H1 (cell line): ENCODE measurements at regions not wholly inside any gene's neighbourhood (a gene's known extent, or its start where the extent isn't known, plus 50 kb on each side); places are given as distances from the start of the nearest gene placed in this dataset.
"Not testable (repeated sequence)": the region's sequence is repeated elsewhere in the genome, so short reads cannot be mapped to it uniquely, and the experiment has no call there.

ENCODE experiments used
- CTCF ChIA-PET: fragments of 300-600 bp; sonication (Branson Sonifier 250); formaldehyde crosslinking; loops from one replicate; lab custom pipeline; 2021; ENCODE audit not compliant: partially characterized antibody; lab: Charles Lee
- POLR2A ChIA-PET: fragments of 300-600 bp; sonication (Branson Sonifier 250); formaldehyde crosslinking; loops from one replicate; lab custom pipeline; 2021; ENCODE audit warnings: inconsistent platforms; ENCODE audit not compliant: partially characterized antibody; lab: Charles Lee
- DNase-seq, 2 experiments: peaks; one replicate each; pipeline versions ENCODE4 v3.0.0 to v3.0.0-alpha.2; 2010 to 2022; ENCODE audit warnings: low spot score in 2 of 2, low read depth in 1 of 2, mixed read lengths in 1 of 2
- FAIRE-seq: peaks from 2 replicates; lab custom pipeline; 2011; peaks lifted over from hg19 to GRCh38; lab: Jason Lieb, UNC
- H2AFZ ChIP-seq: 2 replicates; pipeline ENCODE4 v1.8.1; 2012; ENCODE audit warnings: low read length, inconsistent platforms
- H2AK5ac ChIP-seq: 2 replicates; pipeline ENCODE4 v1.6.1; 2013; ENCODE audit warnings: low read depth, low read length
- H2BK120ac ChIP-seq: replicated peaks from 2 replicates; pipeline ENCODE3; 2013; ENCODE audit warnings: low read depth, low read length, inconsistent platforms
- H2BK12ac ChIP-seq: 2 replicates; pipeline ENCODE4 v1.6.1; 2013; ENCODE audit warnings: low read depth, low read length
- H2BK15ac ChIP-seq: 2 replicates; pipeline ENCODE4 v1.6.1; 2013; ENCODE audit warnings: low read length
- H2BK20ac ChIP-seq: 2 replicates; pipeline ENCODE4 v1.6.1; 2013; ENCODE audit warnings: low read length
- H2BK5ac ChIP-seq: 2 replicates; pipeline ENCODE4 v1.6.1; 2013; ENCODE audit warnings: low read depth, low read length
- H3K14ac ChIP-seq: 2 replicates; pipeline ENCODE4 v1.6.1; 2013; ENCODE audit warnings: inconsistent platforms; ENCODE audit not compliant: insufficient read length
- H3K18ac ChIP-seq: 2 replicates; pipeline ENCODE4 v1.6.1; 2013; ENCODE audit warnings: low read length; ENCODE audit errors: extremely low read depth
- H3K23ac ChIP-seq: 2 replicates; pipeline ENCODE4 v1.6.1; 2013; ENCODE audit warnings: inconsistent platforms; ENCODE audit not compliant: insufficient read length
- H3K23me2 ChIP-seq: 2 replicates; pipeline ENCODE4 v1.6.1; 2013; ENCODE audit warnings: low read depth, low read length
- H3K27ac ChIP-seq: 2 replicates; pipeline ENCODE4 v1.6.1; 2011; ENCODE audit warnings: low read depth, low read length, inconsistent platforms
- H3K27me3 ChIP-seq, 4 experiments: replicated peaks in 1 of 4; 1 replicate in 1 of 4; 2 replicates in 3 of 4; pipeline versions ENCODE4 v1.6.1 to v1.8.1; 2011 to 2013; ENCODE audit warnings: low read length in 3 of 4, mild to moderate bottlenecking in 3 of 4, inconsistent platforms in 2 of 4, mixed read lengths in 2 of 4, moderate library complexity in 1 of 4; ENCODE audit not compliant: control insufficient read depth in 3 of 4, insufficient read depth in 3 of 4; ENCODE audit errors: extremely low read depth in 1 of 4
- H3K36me3 ChIP-seq, 4 experiments: 2 replicates each; pipeline versions ENCODE4 v1.6.1 to v1.8.1; 2011 to 2013; ENCODE audit warnings: mild to moderate bottlenecking in 4 of 4, low read length in 3 of 4, moderate library complexity in 2 of 4, control low read depth in 1 of 4, inconsistent platforms in 1 of 4; ENCODE audit not compliant: insufficient read depth in 4 of 4, control insufficient read depth in 2 of 4
- H3K4ac ChIP-seq: replicated peaks from 2 replicates; pipeline ENCODE3; 2013; ENCODE audit warnings: low read length, low read depth, mixed read lengths, inconsistent platforms; ENCODE audit not compliant: insufficient read length
- H3K4me1 ChIP-seq, 4 experiments: replicated peaks in 1 of 4; 1 replicate in 1 of 4; 2 replicates in 3 of 4; pipeline versions ENCODE4 v1.6.1 to v1.8.1; 2011 to 2013; ENCODE audit warnings: low read length in 3 of 4, inconsistent platforms in 2 of 4, mixed read lengths in 1 of 4; ENCODE audit not compliant: insufficient read depth in 4 of 4, control insufficient read depth in 3 of 4
- H3K4me2 ChIP-seq, 2 experiments: 2 replicates each; pipeline versions ENCODE4 v1.6.1 to v1.8.1; 2011 to 2013; ENCODE audit warnings: low read depth in 2 of 2, low read length in 2 of 2, control low read depth in 1 of 2, inconsistent platforms in 1 of 2, mild to moderate bottlenecking in 1 of 2; ENCODE audit not compliant: insufficient read depth in 1 of 2
- H3K4me3 ChIP-seq, 4 experiments: fragments of 200-600, 300-600 bp in 1 of 4; sonication (generic), shearing (Covaris generic), sonication (Bioruptor Twin) in 1 of 4; 2 replicates each; pipeline versions ENCODE4 v1.5.1 to v1.8.1; 2011 to 2016; ENCODE audit warnings: low read length in 4 of 4, low read depth in 3 of 4, control low read depth in 2 of 4, inconsistent platforms in 2 of 4, mild to moderate bottlenecking in 2 of 4, mixed read lengths in 1 of 4, moderate library complexity in 1 of 4; ENCODE audit not compliant: insufficient read depth in 2 of 4; ENCODE audit errors: extremely low read depth in 1 of 4
- H3K56ac ChIP-seq: replicated peaks from 2 replicates; pipeline ENCODE3; 2013; ENCODE audit warnings: low read depth, mild to moderate bottlenecking, mixed read lengths, low read length, inconsistent platforms; ENCODE audit not compliant: insufficient read length
- H3K79me1 ChIP-seq: 2 replicates; pipeline ENCODE4 v1.6.1; 2013; ENCODE audit warnings: low read depth, low read length, control low read depth
- H3K79me2 ChIP-seq, 2 experiments: 2 replicates each; pipeline versions ENCODE4 v1.6.1 to v1.8.1; 2012 to 2013; ENCODE audit warnings: low read length in 2 of 2, mild to moderate bottlenecking in 2 of 2, inconsistent platforms in 1 of 2; ENCODE audit not compliant: insufficient read depth in 2 of 2, control insufficient read depth in 1 of 2
- H3K9ac ChIP-seq, 4 experiments: replicated peaks in 1 of 4; 1 replicate in 1 of 4; 2 replicates in 3 of 4; pipeline versions ENCODE4 v1.6.1 to v1.8.1; 2011 to 2013; ENCODE audit warnings: low read depth in 3 of 4, low read length in 3 of 4, control low read depth in 2 of 4, mild to moderate bottlenecking in 2 of 4, moderate library complexity in 2 of 4, inconsistent platforms in 1 of 4; ENCODE audit errors: extremely low read depth in 1 of 4
- H3K9me3 ChIP-seq, 2 experiments: 2 replicates each; pipeline versions ENCODE4 v1.6.1 to v1.8.1; 2012 to 2013; ENCODE audit warnings: mild to moderate bottlenecking in 2 of 2, moderate library complexity in 2 of 2, control low read depth in 1 of 2, inconsistent platforms in 1 of 2, low read depth in 1 of 2, low read length in 1 of 2, mixed read lengths in 1 of 2; ENCODE audit not compliant: insufficient read depth in 2 of 2
- H4K20me1 ChIP-seq, 2 experiments: replicated peaks in 1 of 2; 2 replicates each; pipeline versions ENCODE3 to v1.8.1; 2011 to 2013; ENCODE audit warnings: inconsistent platforms in 2 of 2, low read length in 2 of 2, mild to moderate bottlenecking in 1 of 2; ENCODE audit not compliant: insufficient read depth in 2 of 2, control insufficient read depth in 1 of 2
- H4K5ac ChIP-seq: 2 replicates; pipeline ENCODE4 v1.6.1; 2013; ENCODE audit warnings: low read length, low read depth, mixed read lengths, inconsistent platforms; ENCODE audit not compliant: insufficient read length
- H4K8ac ChIP-seq: 2 replicates; pipeline ENCODE4 v1.8.0; 2013; ENCODE audit warnings: mild to moderate bottlenecking, moderate library complexity, low read length, inconsistent platforms; ENCODE audit not compliant: insufficient read depth; ENCODE audit errors: extremely low read depth
- H4K91ac ChIP-seq: replicated peaks from 2 replicates; pipeline ENCODE3; 2013; ENCODE audit warnings: low read length, mixed read lengths, inconsistent platforms; ENCODE audit not compliant: insufficient read length
- WGBS, 2 experiments: shearing (Covaris generic) in 1 of 2; methylation state at CpG; one replicate each; pipeline versions ENCODE4 v1.1.6 to v1.1.7; 2013 to 2015; ENCODE audit warnings: low lambda C conversion rate in 2 of 2, mixed read lengths in 2 of 2, inconsistent platforms in 1 of 2, low coverage in 1 of 2, missing lambda C conversion rate in 1 of 2; ENCODE audit not compliant: insufficient replicate concordance in 2 of 2, insufficient coverage in 1 of 2, insufficient read length in 1 of 2; ENCODE audit errors: extremely low coverage in 1 of 2, missing lambda C conversion rate in 1 of 2; 5-methylcytosine and 5-hydroxymethylcytosine counted together

GRCh38 chr9:40221596-40222233 lies 866.2 kb downstream of the SPATA31A1 start:
- H4K91ac ChIP-seq, H2AFZ ChIP-seq, H3K27ac ChIP-seq, H4K20me1 ChIP-seq, H3K14ac ChIP-seq, H3K79me2 ChIP-seq, H4K8ac ChIP-seq, H3K4me1 ChIP-seq, H3K9me3 ChIP-seq, H3K4ac ChIP-seq, H3K27me3 ChIP-seq, CTCF ChIA-PET, H3K4me2 ChIP-seq, POLR2A ChIA-PET, H3K56ac ChIP-seq, FAIRE-seq, H3K4me3 ChIP-seq, H3K36me3 ChIP-seq, DNase-seq, H3K23me2 ChIP-seq, H2BK15ac ChIP-seq, H2BK5ac ChIP-seq, H4K5ac ChIP-seq, H2BK120ac ChIP-seq, H3K79me1 ChIP-seq, H2BK20ac ChIP-seq, H3K9ac ChIP-seq, H2AK5ac ChIP-seq, H2BK12ac ChIP-seq, H3K18ac ChIP-seq, H3K23ac ChIP-seq: not testable (repeated sequence)
- WGBS, 2 experiments, result no CpG with 5 or more reads among the region's 33 CpGs

- H3K23ac ChIP-seq, result not testable (repeated sequence)
Measured at GRCh38 chr9:40222617-40223200, 867.2 kb downstream of the SPATA31A1 start.

More at GRCh38 chr9:40222617-40223200, 867.2 kb downstream of the SPATA31A1 start:
- H3K23me2 ChIP-seq, H2BK15ac ChIP-seq, H4K20me1 ChIP-seq, H2BK12ac ChIP-seq, H4K5ac ChIP-seq, POLR2A ChIA-PET, H3K18ac ChIP-seq, H3K36me3 ChIP-seq, CTCF ChIA-PET, H3K4me1 ChIP-seq, H3K4ac ChIP-seq, H3K14ac ChIP-seq, H4K91ac ChIP-seq, H3K4me2 ChIP-seq, H3K79me2 ChIP-seq, H3K4me3 ChIP-seq, H3K9ac ChIP-seq, FAIRE-seq, H2BK20ac ChIP-seq, H2BK120ac ChIP-seq, H2AFZ ChIP-seq, H3K27ac ChIP-seq, H3K56ac ChIP-seq, H3K27me3 ChIP-seq, H2AK5ac ChIP-seq, H2BK5ac ChIP-seq, H3K79me1 ChIP-seq, DNase-seq, H4K8ac ChIP-seq, H3K9me3 ChIP-seq: not testable (repeated sequence)
- WGBS, 2 experiments, result no CpG with 5 or more reads among the region's 43 CpGs
